Epithelial cell of esophagus (primary cell): ENCODE measurements at regions not wholly inside any gene's neighbourhood (a gene's known extent, or its start where the extent isn't known, plus 50 kb on each side); places are given as distances from the start of the nearest gene placed in this dataset.

Experiments
- DNase-seq: peaks from one replicate; pipeline ENCODE4 v3.0.0; 2010; ENCODE audit warnings: low read depth
- H3K4me3 ChIP-seq: 2 replicates; pipeline ENCODE4 v1.5.1; 2011; ENCODE audit warnings: mild to moderate bottlenecking, low read length, control low read depth
- CTCF ChIP-seq: IDR thresholded peaks from 2 replicates; pipeline ENCODE4 v1.5.1; 2011; ENCODE audit warnings: low read depth, mild to moderate bottlenecking, low read length, control low read depth, inconsistent platforms; ENCODE audit not compliant: insufficient read depth; ENCODE audit errors: missing control alignments

GRCh38 chr6:79798841-79799240 lies 148.5 kb downstream of the ELOVL4 start:
- no peak for DNase-seq
- H3K4me3 ChIP-seq, result no peak overlapping the region
- TF ChIP-seq CTCF, result no peak

GRCh38 chr6:79797912-79798311 lies 149.4 kb downstream of the ELOVL4 start:
- no peak for TF ChIP-seq CTCF
- no peak overlapping the region for H3K4me3 ChIP-seq
- no peak for DNase-seq

GRCh38 chr6:79797163-79797764 lies 150.1 kb downstream of the ELOVL4 start:
- TF ChIP-seq CTCF, result no peak
- no peak overlapping the region for H3K4me3 ChIP-seq
- DNase-seq, result no peak

GRCh38 chr6:79796197-79796596 lies 151.2 kb downstream of the ELOVL4 start:
- no peak for TF ChIP-seq CTCF
- H3K4me3 ChIP-seq, result no peak overlapping the region
- no peak for DNase-seq

- H3K4me3 ChIP-seq, result no peak overlapping the region
- DNase-seq, result no peak
- no peak for TF ChIP-seq CTCF
Measured at GRCh38 chr6:79789896-79790295, 157.5 kb downstream of the ELOVL4 start.

- DNase-seq, result no peak
- H3K4me3 ChIP-seq, result no peak overlapping the region
- no peak for TF ChIP-seq CTCF
Measured at GRCh38 chr6:79788756-79789155, 157.6 kb downstream of the SH3BGRL2 start.

- no peak for TF ChIP-seq CTCF
- DNase-seq, result no peak
Measured at GRCh38 chr6:79787626-79788025, 156.5 kb downstream of the SH3BGRL2 start.

More at GRCh38 chr6:79787626-79788025, 156.5 kb downstream of the SH3BGRL2 start:
- H3K4me3 ChIP-seq, result no peak overlapping the region
